ENCODE measurements at regions not wholly inside any gene's neighbourhood (a gene's known extent, or its start where the extent isn't known, plus 50 kb on each side); places are given as distances from the start of the nearest gene placed in this dataset.
"Not testable (repeated sequence)": the region's sequence is repeated elsewhere in the genome, so short reads cannot be mapped to it uniquely, and the experiment has no call there.

DNA sequence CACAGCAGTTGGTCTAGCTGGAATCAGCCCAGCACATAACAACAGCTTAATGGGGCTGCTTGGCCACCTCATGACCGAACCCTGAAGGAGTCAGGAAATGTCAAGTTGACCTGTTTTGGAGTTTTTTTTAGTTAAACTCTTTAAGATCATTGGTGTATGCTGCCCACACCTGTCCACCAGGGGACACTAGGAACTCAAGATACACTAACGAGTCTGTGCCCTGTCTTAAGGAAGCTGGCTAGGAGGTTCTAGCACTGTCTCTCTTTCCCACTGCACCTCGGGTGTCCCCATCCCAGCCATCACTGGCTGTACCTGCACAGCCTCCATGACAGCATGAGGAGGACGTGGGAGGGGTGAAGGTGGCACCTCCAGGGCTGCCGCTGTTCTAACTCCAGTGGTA is 364.9 kb upstream of the SOX1 start:
- TF ChIP-seq, protein P1, sequence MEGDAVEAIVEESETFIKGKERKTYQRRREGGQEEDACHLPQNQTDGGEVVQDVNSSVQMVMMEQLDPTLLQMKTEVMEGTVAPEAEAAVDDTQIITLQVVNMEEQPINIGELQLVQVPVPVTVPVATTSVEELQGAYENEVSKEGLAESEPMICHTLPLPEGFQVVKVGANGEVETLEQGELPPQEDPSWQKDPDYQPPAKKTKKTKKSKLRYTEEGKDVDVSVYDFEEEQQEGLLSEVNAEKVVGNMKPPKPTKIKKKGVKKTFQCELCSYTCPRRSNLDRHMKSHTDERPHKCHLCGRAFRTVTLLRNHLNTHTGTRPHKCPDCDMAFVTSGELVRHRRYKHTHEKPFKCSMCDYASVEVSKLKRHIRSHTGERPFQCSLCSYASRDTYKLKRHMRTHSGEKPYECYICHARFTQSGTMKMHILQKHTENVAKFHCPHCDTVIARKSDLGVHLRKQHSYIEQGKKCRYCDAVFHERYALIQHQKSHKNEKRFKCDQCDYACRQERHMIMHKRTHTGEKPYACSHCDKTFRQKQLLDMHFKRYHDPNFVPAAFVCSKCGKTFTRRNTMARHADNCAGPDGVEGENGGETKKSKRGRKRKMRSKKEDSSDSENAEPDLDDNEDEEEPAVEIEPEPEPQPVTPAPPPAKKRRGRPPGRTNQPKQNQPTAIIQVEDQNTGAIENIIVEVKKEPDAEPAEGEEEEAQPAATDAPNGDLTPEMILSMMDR (IDR thresholded peaks at IDR 0.05): not testable (repeated sequence)
- not testable (repeated sequence) for TF ChIP-seq POLR2A (IDR thresholded peaks at IDR 0.05)
